H1 (cell line): ENCODE measurements at regions not wholly inside any gene's neighbourhood (a gene's known extent, or its start where the extent isn't known, plus 50 kb on each side); places are given as distances from the start of the nearest gene placed in this dataset.

Experiments
- CTCF ChIA-PET: fragments of 300-600 bp; sonication (Branson Sonifier 250); formaldehyde crosslinking; loops from one replicate; lab custom pipeline; 2021; ENCODE audit not compliant: partially characterized antibody; lab: Charles Lee
- POLR2A ChIA-PET: fragments of 300-600 bp; sonication (Branson Sonifier 250); formaldehyde crosslinking; loops from one replicate; lab custom pipeline; 2021; ENCODE audit warnings: inconsistent platforms; ENCODE audit not compliant: partially characterized antibody; lab: Charles Lee
- DNase-seq, 2 experiments: peaks; one replicate each; pipeline versions ENCODE4 v3.0.0 to v3.0.0-alpha.2; 2010 to 2022; ENCODE audit warnings: low spot score in 2 of 2, low read depth in 1 of 2, mixed read lengths in 1 of 2
- FAIRE-seq: peaks from 2 replicates; lab custom pipeline; 2011; peaks lifted over from hg19 to GRCh38; lab: Jason Lieb, UNC
- H2AFZ ChIP-seq: 2 replicates; pipeline ENCODE4 v1.8.1; 2012; ENCODE audit warnings: low read length, inconsistent platforms
- H2AK5ac ChIP-seq: 2 replicates; pipeline ENCODE4 v1.6.1; 2013; ENCODE audit warnings: low read depth, low read length
- H2BK120ac ChIP-seq: replicated peaks from 2 replicates; pipeline ENCODE3; 2013; ENCODE audit warnings: low read depth, low read length, inconsistent platforms
- H2BK12ac ChIP-seq: 2 replicates; pipeline ENCODE4 v1.6.1; 2013; ENCODE audit warnings: low read depth, low read length
- H2BK15ac ChIP-seq: 2 replicates; pipeline ENCODE4 v1.6.1; 2013; ENCODE audit warnings: low read length
- H2BK20ac ChIP-seq: 2 replicates; pipeline ENCODE4 v1.6.1; 2013; ENCODE audit warnings: low read length
- H2BK5ac ChIP-seq: 2 replicates; pipeline ENCODE4 v1.6.1; 2013; ENCODE audit warnings: low read depth, low read length
- H3K14ac ChIP-seq: 2 replicates; pipeline ENCODE4 v1.6.1; 2013; ENCODE audit warnings: inconsistent platforms; ENCODE audit not compliant: insufficient read length
- H3K18ac ChIP-seq: 2 replicates; pipeline ENCODE4 v1.6.1; 2013; ENCODE audit warnings: low read length; ENCODE audit errors: extremely low read depth
- H3K23ac ChIP-seq: 2 replicates; pipeline ENCODE4 v1.6.1; 2013; ENCODE audit warnings: inconsistent platforms; ENCODE audit not compliant: insufficient read length
- H3K23me2 ChIP-seq: 2 replicates; pipeline ENCODE4 v1.6.1; 2013; ENCODE audit warnings: low read depth, low read length
- H3K27ac ChIP-seq: 2 replicates; pipeline ENCODE4 v1.6.1; 2011; ENCODE audit warnings: low read depth, low read length, inconsistent platforms
- H3K27me3 ChIP-seq, 4 experiments: replicated peaks in 1 of 4; 1 replicate in 1 of 4; 2 replicates in 3 of 4; pipeline versions ENCODE4 v1.6.1 to v1.8.1; 2011 to 2013; ENCODE audit warnings: low read length in 3 of 4, mild to moderate bottlenecking in 3 of 4, inconsistent platforms in 2 of 4, mixed read lengths in 2 of 4, moderate library complexity in 1 of 4; ENCODE audit not compliant: control insufficient read depth in 3 of 4, insufficient read depth in 3 of 4; ENCODE audit errors: extremely low read depth in 1 of 4
- H3K36me3 ChIP-seq, 4 experiments: 2 replicates each; pipeline versions ENCODE4 v1.6.1 to v1.8.1; 2011 to 2013; ENCODE audit warnings: mild to moderate bottlenecking in 4 of 4, low read length in 3 of 4, moderate library complexity in 2 of 4, control low read depth in 1 of 4, inconsistent platforms in 1 of 4; ENCODE audit not compliant: insufficient read depth in 4 of 4, control insufficient read depth in 2 of 4
- H3K4ac ChIP-seq: replicated peaks from 2 replicates; pipeline ENCODE3; 2013; ENCODE audit warnings: low read length, low read depth, mixed read lengths, inconsistent platforms; ENCODE audit not compliant: insufficient read length
- H3K4me1 ChIP-seq, 4 experiments: replicated peaks in 1 of 4; 1 replicate in 1 of 4; 2 replicates in 3 of 4; pipeline versions ENCODE4 v1.6.1 to v1.8.1; 2011 to 2013; ENCODE audit warnings: low read length in 3 of 4, inconsistent platforms in 2 of 4, mixed read lengths in 1 of 4; ENCODE audit not compliant: insufficient read depth in 4 of 4, control insufficient read depth in 3 of 4
- H3K4me2 ChIP-seq, 2 experiments: 2 replicates each; pipeline versions ENCODE4 v1.6.1 to v1.8.1; 2011 to 2013; ENCODE audit warnings: low read depth in 2 of 2, low read length in 2 of 2, control low read depth in 1 of 2, inconsistent platforms in 1 of 2, mild to moderate bottlenecking in 1 of 2; ENCODE audit not compliant: insufficient read depth in 1 of 2
- H3K4me3 ChIP-seq, 4 experiments: fragments of 200-600, 300-600 bp in 1 of 4; sonication (generic), shearing (Covaris generic), sonication (Bioruptor Twin) in 1 of 4; 2 replicates each; pipeline versions ENCODE4 v1.5.1 to v1.8.1; 2011 to 2016; ENCODE audit warnings: low read length in 4 of 4, low read depth in 3 of 4, control low read depth in 2 of 4, inconsistent platforms in 2 of 4, mild to moderate bottlenecking in 2 of 4, mixed read lengths in 1 of 4, moderate library complexity in 1 of 4; ENCODE audit not compliant: insufficient read depth in 2 of 4; ENCODE audit errors: extremely low read depth in 1 of 4
- H3K56ac ChIP-seq: replicated peaks from 2 replicates; pipeline ENCODE3; 2013; ENCODE audit warnings: low read depth, mild to moderate bottlenecking, mixed read lengths, low read length, inconsistent platforms; ENCODE audit not compliant: insufficient read length
- H3K79me1 ChIP-seq: 2 replicates; pipeline ENCODE4 v1.6.1; 2013; ENCODE audit warnings: low read depth, low read length, control low read depth
- H3K79me2 ChIP-seq, 2 experiments: 2 replicates each; pipeline versions ENCODE4 v1.6.1 to v1.8.1; 2012 to 2013; ENCODE audit warnings: low read length in 2 of 2, mild to moderate bottlenecking in 2 of 2, inconsistent platforms in 1 of 2; ENCODE audit not compliant: insufficient read depth in 2 of 2, control insufficient read depth in 1 of 2
- H3K9ac ChIP-seq, 4 experiments: replicated peaks in 1 of 4; 1 replicate in 1 of 4; 2 replicates in 3 of 4; pipeline versions ENCODE4 v1.6.1 to v1.8.1; 2011 to 2013; ENCODE audit warnings: low read depth in 3 of 4, low read length in 3 of 4, control low read depth in 2 of 4, mild to moderate bottlenecking in 2 of 4, moderate library complexity in 2 of 4, inconsistent platforms in 1 of 4; ENCODE audit errors: extremely low read depth in 1 of 4
- H3K9me3 ChIP-seq, 2 experiments: 2 replicates each; pipeline versions ENCODE4 v1.6.1 to v1.8.1; 2012 to 2013; ENCODE audit warnings: mild to moderate bottlenecking in 2 of 2, moderate library complexity in 2 of 2, control low read depth in 1 of 2, inconsistent platforms in 1 of 2, low read depth in 1 of 2, low read length in 1 of 2, mixed read lengths in 1 of 2; ENCODE audit not compliant: insufficient read depth in 2 of 2
- H4K20me1 ChIP-seq, 2 experiments: replicated peaks in 1 of 2; 2 replicates each; pipeline versions ENCODE3 to v1.8.1; 2011 to 2013; ENCODE audit warnings: inconsistent platforms in 2 of 2, low read length in 2 of 2, mild to moderate bottlenecking in 1 of 2; ENCODE audit not compliant: insufficient read depth in 2 of 2, control insufficient read depth in 1 of 2
- H4K5ac ChIP-seq: 2 replicates; pipeline ENCODE4 v1.6.1; 2013; ENCODE audit warnings: low read length, low read depth, mixed read lengths, inconsistent platforms; ENCODE audit not compliant: insufficient read length
- H4K8ac ChIP-seq: 2 replicates; pipeline ENCODE4 v1.8.0; 2013; ENCODE audit warnings: mild to moderate bottlenecking, moderate library complexity, low read length, inconsistent platforms; ENCODE audit not compliant: insufficient read depth; ENCODE audit errors: extremely low read depth
- H4K91ac ChIP-seq: replicated peaks from 2 replicates; pipeline ENCODE3; 2013; ENCODE audit warnings: low read length, mixed read lengths, inconsistent platforms; ENCODE audit not compliant: insufficient read length
- GABPA ChIP-seq: IDR thresholded peaks from 2 replicates; pipeline ENCODE4 v1.6.1; 2011; ENCODE audit warnings: mild to moderate bottlenecking, low read length, moderate library complexity, borderline replicate concordance; ENCODE audit not compliant: insufficient read depth
- KDM1A ChIP-seq: fragments of 200-600, 300-600 bp; sonication (generic); IDR thresholded peaks from 2 replicates; pipeline ENCODE4 v1.7.1; 2016; ENCODE audit warnings: mild to moderate bottlenecking, low read length, borderline replicate concordance
- KDM5A ChIP-seq: fragments of 200-600 bp; IDR thresholded peaks from 2 replicates; pipeline ENCODE4 v1.7.1; 2012; ENCODE audit warnings: mild to moderate bottlenecking, low read length, inconsistent platforms, mixed read lengths
- MAX ChIP-seq: IDR thresholded peaks from 2 replicates; pipeline ENCODE4 v1.6.1; 2012; ENCODE audit warnings: inconsistent platforms
- RAD21 ChIP-seq, 2 experiments: IDR thresholded peaks in 1 of 2; conservative IDR thresholded peaks in 1 of 2; 2 replicates each; pipeline ENCODE4 v1.6.1; 2011; ENCODE audit warnings: low read depth in 2 of 2, low read length in 2 of 2, improper control_type of control experiment in 1 of 2, inconsistent platforms in 1 of 2, mild to moderate bottlenecking in 1 of 2, moderate library complexity in 1 of 2
- RFX5 ChIP-seq: IDR thresholded peaks from 2 replicates; pipeline ENCODE4 v1.6.1; 2011; ENCODE audit warnings: low read depth, low read length, improper control_type of control experiment, borderline replicate concordance
- YY1 ChIP-seq: IDR thresholded peaks from 2 replicates; pipeline ENCODE4 v1.6.1; 2011; ENCODE audit warnings: low read depth, mild to moderate bottlenecking, low read length
- WGBS, 2 experiments: shearing (Covaris generic) in 1 of 2; methylation state at CpG; one replicate each; pipeline versions ENCODE4 v1.1.6 to v1.1.7; 2013 to 2015; ENCODE audit warnings: low lambda C conversion rate in 2 of 2, mixed read lengths in 2 of 2, inconsistent platforms in 1 of 2, low coverage in 1 of 2, missing lambda C conversion rate in 1 of 2; ENCODE audit not compliant: insufficient replicate concordance in 2 of 2, insufficient coverage in 1 of 2, insufficient read length in 1 of 2; ENCODE audit errors: extremely low coverage in 1 of 2, missing lambda C conversion rate in 1 of 2; 5-methylcytosine and 5-hydroxymethylcytosine counted together

- Histone ChIP-seq H3K14ac (no peak overlapping the region), H3K18ac (no peak overlapping the region), H3K79me1 (no peaks in the 10 kb centered on the region), H3K4ac (no peak overlapping the region), H3K27ac (no peak overlapping the region), H3K36me3 (no peaks in the 10 kb centered on the region), H3K23me2 (no peaks in the 10 kb centered on the region), H3K23ac (no peak overlapping the region), H4K91ac (no peak overlapping the region), H4K20me1 (no peaks in the 10 kb centered on the region), H4K5ac (no peak overlapping the region), H3K79me2 (no peaks in the 10 kb centered on the region), H2AK5ac (no peak overlapping the region), H2BK5ac (no peak overlapping the region), H4K8ac (no peak overlapping the region), H2AFZ (no peak overlapping the region), H3K4me1 (peaks cover 0 to 3% (median 0%) of the 10 kb centered on the region in 4 experiments; a peak in 2 of 7 replicates), H3K27me3 (no peaks in the 10 kb centered on the region), H2BK120ac (no peak overlapping the region), H3K56ac (no peak overlapping the region), H3K9ac (no peak overlapping the region), H2BK20ac (no peak overlapping the region), H2BK15ac (no peak overlapping the region), H2BK12ac (no peak overlapping the region), H3K9me3 (no peaks in the 10 kb centered on the region), H3K4me3 (no peak overlapping the region), H3K4me2 (no peak overlapping the region)
- WGBS, 2 experiments: 85% methylated on average over 4 of the region's 4 CpGs; no CpG with 5 or more reads in 1 of the 2 experiments
- TF ChIP-seq MAX (no peak), YY1 (no peak), RAD21 (IDR thresholded peaks at IDR 0.05 in 1 of 2, conservative IDR thresholded peaks at IDR 0.05 in 1 of 2; ENCODE audit: low read depth in 2 of 2, low read length in 2 of 2) (no peak), RFX5 (no peak), KDM5A (no peak), KDM1A (no peak), GABPA (no peak)
- CTCF ChIA-PET: no interaction called here
- DNase-seq (no peak), FAIRE-seq (no peak)
- POLR2A ChIA-PET: no interaction called here
Observed at GRCh38 chr3:110473405-110473804, 598.2 kb upstream of the NECTIN3 start.
